ENCODE measurements at regions not wholly inside any gene's neighbourhood (a gene's known extent, or its start where the extent isn't known, plus 50 kb on each side); places are given as distances from the start of the nearest gene placed in this dataset.

DNA sequence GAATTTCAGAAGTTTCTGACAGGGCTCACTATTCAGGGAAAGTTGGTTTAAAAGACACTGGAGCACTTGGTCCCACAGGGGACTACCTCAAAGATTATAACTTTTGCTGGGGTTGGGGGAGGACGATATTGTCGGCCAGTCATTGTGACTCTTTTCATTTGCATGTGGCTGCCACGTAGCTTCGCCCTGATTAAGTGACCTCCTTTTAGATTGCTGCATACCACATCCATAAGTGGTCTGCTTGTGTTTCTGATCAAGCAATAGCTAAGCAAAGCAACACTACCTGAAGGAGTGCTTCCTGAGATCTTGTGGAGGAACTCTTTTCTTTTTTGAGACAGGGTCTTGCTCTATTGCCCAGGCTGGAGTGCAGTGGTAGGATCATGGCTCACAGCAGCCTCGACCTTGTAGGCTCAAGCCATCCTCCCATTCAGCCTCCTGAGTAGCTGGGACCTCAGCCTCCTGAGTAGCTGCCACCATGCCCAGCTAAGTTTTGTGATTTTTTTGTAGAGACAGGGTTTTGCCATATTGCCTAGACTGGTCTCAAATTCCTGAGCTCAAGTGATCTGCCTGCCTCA is 691.3 kb downstream of the EPM2A start:
- Histone ChIP-seq H3K79me2 (ENCODE audit: control insufficient read depth, low read length) (no peaks in the 10 kb centered on the region), H3K4me3 (ENCODE audit: low read length) (no peak overlapping the region), H3K27ac (ENCODE audit: low read depth, low read length) (no peak overlapping the region), H3K4me1 (ENCODE audit: control insufficient read depth, low read length) (no peaks in the 10 kb centered on the region), H3K36me3 (ENCODE audit: control insufficient read depth, low read length) (no peaks in the 10 kb centered on the region), H3F3A (ENCODE audit: control insufficient read depth, insufficient read depth) (no peaks in the 10 kb centered on the region), H3K9me2 (replicated peaks; ENCODE audit: control insufficient read depth, low read length) (no peaks in the 10 kb centered on the region), H3K4me2 (ENCODE audit: low read length) (no peak overlapping the region), H4K20me1 (ENCODE audit: control insufficient read depth, insufficient read depth, low read depth, low read length) (no peaks in the 10 kb centered on the region), H3K27me3 (ENCODE audit: control insufficient read depth, low read length) (no peaks in the 10 kb centered on the region), H3K9me3 (ENCODE audit: control insufficient read depth, insufficient read depth, low read length) (no peaks in the 10 kb centered on the region)
- no peak for TF ChIP-seq CTCF (IDR thresholded peaks at IDR 0.05; ENCODE audit: low read depth, low read length, poor library complexity, severe bottlenecking)
- no peak for TF ChIP-seq EZH2phosphoT487 (IDR thresholded peaks at IDR 0.05; ENCODE audit: borderline replicate concordance, low read length)

DNA sequence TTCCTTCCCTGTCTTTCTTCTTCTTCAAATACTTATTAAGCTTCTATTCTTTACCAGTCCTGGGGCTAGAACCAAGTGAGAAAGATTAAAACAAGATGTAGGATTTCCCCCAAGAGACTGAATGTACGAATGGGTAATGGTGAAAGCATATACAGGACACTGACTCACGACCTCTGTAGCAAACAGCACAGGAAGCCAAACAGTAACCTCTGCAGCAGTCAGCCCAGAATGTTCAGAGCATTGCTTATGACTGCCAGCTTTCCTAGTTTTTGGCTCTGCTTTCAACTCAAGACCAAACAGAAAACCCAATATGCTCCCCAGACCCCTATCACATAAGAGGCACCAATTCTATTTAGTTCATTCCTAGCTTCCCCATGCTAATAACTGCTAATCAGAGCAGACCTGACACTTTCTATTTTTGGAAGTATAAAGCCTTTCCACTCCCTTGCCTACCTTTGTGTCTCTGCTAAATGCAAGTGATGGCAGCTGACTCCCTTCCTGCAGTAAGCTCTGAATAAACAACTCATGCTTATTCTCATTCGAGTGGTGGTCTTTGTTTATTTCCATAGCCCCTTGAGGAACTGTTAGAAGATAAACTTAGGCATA is 690.6 kb downstream of the EPM2A start:
- Histone ChIP-seq H3K79me2 (ENCODE audit: control insufficient read depth, low read length) (no peaks in the 10 kb centered on the region), H4K20me1 (ENCODE audit: control insufficient read depth, insufficient read depth, low read depth, low read length) (no peaks in the 10 kb centered on the region), H3F3A (ENCODE audit: control insufficient read depth, insufficient read depth) (no peaks in the 10 kb centered on the region), H3K9me2 (replicated peaks; ENCODE audit: control insufficient read depth, low read length) (no peaks in the 10 kb centered on the region), H3K4me1 (ENCODE audit: control insufficient read depth, low read length) (no peaks in the 10 kb centered on the region), H3K4me2 (ENCODE audit: low read length) (no peak overlapping the region), H3K27me3 (ENCODE audit: control insufficient read depth, low read length) (no peaks in the 10 kb centered on the region), H3K9me3 (ENCODE audit: control insufficient read depth, insufficient read depth, low read length) (no peaks in the 10 kb centered on the region), H3K4me3 (ENCODE audit: low read length) (no peak overlapping the region), H3K36me3 (ENCODE audit: control insufficient read depth, low read length) (no peaks in the 10 kb centered on the region), H3K27ac (ENCODE audit: low read depth, low read length) (no peak overlapping the region)
- no peak for TF ChIP-seq EZH2phosphoT487 (IDR thresholded peaks at IDR 0.05; ENCODE audit: borderline replicate concordance, low read length)
- TF ChIP-seq CTCF (IDR thresholded peaks at IDR 0.05; ENCODE audit: low read depth, low read length, poor library complexity, severe bottlenecking), result no peak

DNA sequence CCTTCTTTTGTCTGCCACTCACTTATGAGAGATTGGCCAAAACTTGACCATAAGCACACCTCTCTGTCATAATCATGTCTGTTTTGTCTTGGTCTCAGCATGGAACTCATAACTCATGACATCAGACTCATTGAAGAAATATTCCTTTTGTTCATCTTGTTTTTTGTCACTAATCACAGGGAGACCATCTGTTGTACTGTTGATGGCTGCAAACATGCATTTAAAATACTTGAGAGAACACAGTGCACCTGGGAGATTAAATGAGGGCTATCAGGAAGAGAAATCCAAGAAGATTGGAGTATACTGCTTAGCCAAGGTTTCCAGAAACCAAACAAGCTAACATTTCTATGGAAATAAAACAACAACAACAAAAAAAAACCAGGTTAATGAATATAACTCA is 689.7 kb downstream of the EPM2A start:
- no peak overlapping the region for H3K4me3 ChIP-seq (ENCODE audit: low read length)
- H3K9me2 ChIP-seq (replicated peaks; ENCODE audit: control insufficient read depth, low read length), result no peaks in the 10 kb centered on the region
- no peaks in the 10 kb centered on the region for H3K4me1 ChIP-seq (ENCODE audit: control insufficient read depth, low read length)
- H3K27ac ChIP-seq (ENCODE audit: low read depth, low read length), result no peak overlapping the region
- H4K20me1 ChIP-seq (ENCODE audit: control insufficient read depth, insufficient read depth, low read depth, low read length), result no peaks in the 10 kb centered on the region
- H3K27me3 ChIP-seq (ENCODE audit: control insufficient read depth, low read length), result no peaks in the 10 kb centered on the region
- no peaks in the 10 kb centered on the region for H3K36me3 ChIP-seq (ENCODE audit: control insufficient read depth, low read length)
- no peaks in the 10 kb centered on the region for H3F3A ChIP-seq (ENCODE audit: control insufficient read depth, insufficient read depth)
- no peaks in the 10 kb centered on the region for H3K9me3 ChIP-seq (ENCODE audit: control insufficient read depth, insufficient read depth, low read length)
- TF ChIP-seq EZH2phosphoT487 (IDR thresholded peaks at IDR 0.05; ENCODE audit: borderline replicate concordance, low read length) (no peak), CTCF (IDR thresholded peaks at IDR 0.05; ENCODE audit: low read depth, low read length, poor library complexity, severe bottlenecking) (no peak)
- no peak overlapping the region for H3K4me2 ChIP-seq (ENCODE audit: low read length)
- H3K79me2 ChIP-seq (ENCODE audit: control insufficient read depth, low read length), result no peaks in the 10 kb centered on the region
